Suppressor macrophage treated with lipopolysaccharide for 1 hour (primary cell): ENCODE measurements at regions not wholly inside any gene's neighbourhood (a gene's known extent, or its start where the extent isn't known, plus 50 kb on each side); places are given as distances from the start of the nearest gene placed in this dataset.
"Not testable (repeated sequence)": the region's sequence is repeated elsewhere in the genome, so short reads cannot be mapped to it uniquely, and the experiment has no call there.

Experiments
- DNase-seq, 3 donors: peaks; one replicate each; pipeline ENCODE4 v3.0.0-alpha.2; 2020 to 2022

DNA sequence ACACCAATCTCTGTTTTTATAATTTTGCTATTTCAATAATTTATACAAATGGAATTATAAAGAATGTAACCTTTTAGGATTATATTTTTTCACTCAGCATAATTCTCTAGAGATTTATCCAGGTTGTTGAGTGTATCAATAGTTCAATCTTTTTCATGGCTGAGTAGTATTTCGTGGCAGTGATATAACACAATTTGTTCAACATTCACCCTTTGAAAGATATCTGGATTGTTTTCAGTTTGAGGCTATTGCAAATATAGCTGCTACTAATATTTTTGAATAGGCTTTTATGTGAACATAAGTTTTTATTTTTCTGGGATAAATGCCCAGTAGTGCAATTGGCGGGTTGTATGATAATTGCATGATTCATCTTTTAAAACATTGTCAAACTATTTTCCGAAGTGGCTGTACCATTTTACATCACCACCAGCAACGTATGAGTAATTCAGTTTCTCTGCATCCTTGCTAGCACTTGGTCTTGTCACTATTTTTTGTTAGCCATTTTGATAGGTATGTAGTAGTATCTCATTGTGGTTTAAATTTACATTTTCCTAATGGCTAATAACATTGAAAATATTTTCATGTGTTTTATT lies 55.6 kb upstream of the ABCD3 start:
- no peak for DNase-seq

GRCh38 chr1:94358630-94359599 lies 59.3 kb upstream of the ABCD3 start:
- DNase-seq: no peak

DNA sequence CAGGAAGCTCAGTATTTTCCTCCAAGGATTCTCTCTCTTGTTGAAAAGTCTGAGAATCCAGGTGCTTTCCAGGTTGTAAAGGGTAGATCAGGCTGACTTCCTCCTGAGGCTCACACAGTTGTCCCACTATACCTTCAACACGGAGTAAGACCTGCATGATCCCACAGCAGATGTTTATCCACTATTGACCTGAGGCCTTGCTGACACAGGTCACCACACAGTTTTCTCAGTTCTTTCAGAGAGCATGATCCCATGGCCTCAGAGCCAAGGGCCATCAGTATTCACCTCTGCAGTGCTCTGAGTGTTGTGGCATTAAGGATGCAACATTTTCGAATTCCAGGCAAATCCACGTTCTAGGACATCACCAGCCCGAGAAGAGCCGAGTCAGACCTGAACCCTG lies 60.5 kb upstream of the ABCD3 start:
- no peak for DNase-seq

DNA sequence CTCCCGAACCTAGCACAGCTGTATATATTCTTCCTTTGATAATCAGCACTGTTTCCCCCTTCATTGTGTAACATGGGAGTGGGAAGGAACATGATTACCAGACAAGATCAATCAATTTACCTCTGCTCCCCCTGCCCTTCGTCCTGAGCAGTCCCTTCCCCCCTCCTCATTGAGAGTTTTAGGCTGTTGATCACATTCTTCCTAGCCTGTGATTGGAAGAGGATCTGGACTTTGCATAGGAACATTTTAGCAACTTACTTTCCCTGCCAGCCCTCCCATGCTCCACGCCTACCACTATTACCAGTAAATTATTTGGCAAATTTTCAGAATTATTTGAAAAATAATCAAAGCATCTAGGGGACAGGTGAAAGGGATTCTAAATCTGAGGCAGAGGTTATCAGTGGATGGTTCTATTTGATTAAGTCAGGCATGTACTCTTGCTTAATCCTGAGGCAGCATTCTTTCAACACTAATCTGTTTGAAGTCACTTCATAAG lies 62.7 kb upstream of the ABCD3 start:
- no peak for DNase-seq

DNA sequence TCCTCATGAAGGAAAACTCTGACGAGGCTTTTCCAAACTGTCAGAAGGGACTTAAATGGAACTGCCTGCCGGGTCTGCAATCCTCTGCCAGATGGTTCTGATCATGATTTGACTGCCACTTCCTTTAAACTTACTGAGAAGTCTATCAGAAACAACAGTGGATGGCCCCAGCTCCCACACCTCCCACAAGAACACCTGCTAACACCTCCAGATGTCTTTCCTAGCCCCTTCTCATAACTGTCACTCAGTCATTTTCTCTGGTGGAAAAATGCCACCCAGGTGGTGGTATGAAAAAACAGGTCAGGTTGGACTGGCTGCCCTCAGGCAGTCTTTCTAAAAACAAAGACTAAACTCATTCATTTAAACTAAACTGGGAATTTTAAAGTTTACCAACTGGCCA lies 66.7 kb upstream of the ABCD3 start:
- no peak for DNase-seq

GRCh38 chr1:94350350-94350924 lies 67.8 kb upstream of the ABCD3 start:
- DNase-seq: no peak

DNA sequence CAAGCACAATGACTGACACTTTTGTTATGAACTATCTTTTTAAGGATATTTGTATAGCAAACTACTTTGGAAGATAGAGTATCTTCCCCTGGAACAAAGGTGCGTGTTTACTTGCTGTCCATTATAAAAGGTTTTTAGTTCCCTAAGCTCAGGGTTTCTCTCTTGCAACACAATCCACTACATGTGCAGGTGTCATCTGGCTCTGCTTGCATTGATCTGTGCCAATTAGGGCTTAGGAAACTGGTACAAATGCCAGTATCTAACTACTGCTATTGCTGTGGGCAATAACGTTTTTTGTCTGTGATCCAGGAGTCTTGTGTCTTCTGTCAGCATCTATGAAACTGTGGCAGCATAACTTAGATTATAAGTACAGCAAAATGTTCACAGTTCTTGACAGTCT lies 68.3 kb upstream of the ABCD3 start:
- DNase-seq: no peak

GRCh38 chr1:94348386-94348785 lies 69.8 kb upstream of the ABCD3 start:
- not testable (repeated sequence) for DNase-seq

- DNase-seq: peak; percentile 49 to 70 (median 58)
Observed at GRCh38 chr1:94345148-94345721, 73.0 kb upstream of the ABCD3 start.

DNA sequence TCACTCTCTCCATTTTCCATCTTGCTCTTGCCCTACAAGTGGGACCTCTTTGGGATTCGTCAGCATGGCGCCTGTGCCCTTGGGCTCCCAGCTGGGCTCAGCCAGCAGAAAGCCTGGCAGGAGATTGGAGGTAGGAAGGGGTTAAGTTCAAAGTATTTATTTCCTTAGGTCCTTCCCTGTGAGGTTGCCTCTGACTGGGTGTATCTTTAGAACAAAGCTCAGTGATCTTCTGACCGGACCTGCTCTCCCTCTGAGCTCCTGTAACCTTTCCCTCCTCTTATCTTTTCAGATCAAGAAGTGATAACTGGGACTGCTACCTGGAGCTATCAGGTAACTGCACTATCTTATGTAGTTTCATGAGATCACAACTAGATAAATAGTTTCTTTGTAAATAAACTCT lies 75.8 kb upstream of the ABCD3 start:
- DNase-seq: no peak

DNA sequence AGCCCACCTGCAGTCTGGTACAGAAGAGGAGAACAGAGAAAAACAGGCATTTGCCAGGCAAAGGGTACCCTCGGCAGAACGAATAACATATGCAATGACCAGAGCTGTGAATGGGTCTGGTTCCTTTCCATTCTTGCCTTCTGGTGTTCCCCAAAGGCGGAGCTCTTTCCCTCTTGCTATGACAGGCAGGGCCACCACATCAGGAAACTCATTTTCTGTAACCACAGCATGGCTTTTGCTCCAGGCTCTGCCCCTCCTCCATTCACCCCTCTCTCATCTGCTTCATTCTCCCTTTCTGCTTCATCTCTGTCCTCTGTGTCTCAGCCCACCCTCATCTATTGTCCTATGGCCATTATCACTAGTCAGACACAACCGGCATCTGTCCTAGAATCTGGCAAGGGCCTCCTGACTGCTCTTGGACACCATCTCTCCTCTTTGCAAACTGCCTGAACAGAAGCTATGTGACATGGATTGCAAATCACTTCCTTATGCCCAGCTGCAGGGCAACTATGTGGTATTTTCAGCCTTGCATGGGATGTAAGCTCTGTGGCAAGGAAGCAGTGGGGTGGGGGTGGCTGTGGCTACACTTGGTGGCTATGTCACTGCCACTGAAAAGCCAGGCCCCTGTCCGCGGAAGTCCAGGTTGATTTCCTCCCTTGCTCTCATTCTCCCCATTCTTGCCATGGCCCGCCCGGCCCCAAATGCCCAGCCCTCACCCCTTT lies 78.8 kb upstream of the ABCD3 start:
- peak; percentile 61 to 71 (median 63) for DNase-seq

DNA sequence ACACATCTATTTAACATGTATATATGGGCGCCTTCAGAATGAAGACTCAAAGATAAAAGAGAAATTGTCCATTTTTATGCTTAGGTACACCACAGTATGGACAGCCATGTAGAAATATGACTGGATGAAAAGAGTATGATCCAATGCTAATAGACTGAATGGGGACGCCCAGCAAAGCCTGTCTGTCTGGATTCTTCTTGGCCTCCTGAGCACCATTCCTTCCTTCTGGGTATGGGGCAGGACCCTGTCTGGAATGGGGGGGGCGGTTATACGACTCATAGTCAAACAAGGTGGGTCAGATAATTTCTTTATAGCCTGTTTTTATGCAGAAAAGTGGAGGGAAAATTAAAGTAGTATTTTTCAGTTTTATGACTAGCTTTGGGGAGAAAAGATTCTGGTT lies 81.2 kb upstream of the ABCD3 start:
- no peak for DNase-seq

DNA sequence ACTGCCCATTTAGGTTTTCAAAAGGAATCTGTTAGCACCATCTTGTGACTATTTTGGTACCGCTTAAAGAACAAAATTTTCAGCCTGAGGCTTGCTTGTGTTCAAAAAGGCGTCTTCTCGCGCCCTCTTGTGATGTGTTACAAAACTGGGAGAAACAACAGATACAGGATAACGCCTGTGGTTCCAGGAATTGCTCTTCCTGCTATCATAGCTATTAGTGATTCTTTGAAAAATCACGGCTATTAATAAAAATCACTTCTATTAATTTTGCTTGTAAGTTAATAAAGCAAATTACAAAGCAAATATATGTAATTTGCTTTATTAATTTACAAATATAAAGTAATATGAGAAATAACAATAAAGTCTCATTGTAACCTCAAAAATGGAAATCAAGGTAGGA lies 82.2 kb upstream of the ABCD3 start:
- DNase-seq: peak; percentile 83 to 91 (median 87)

- DNase-seq: no peak
Observed at GRCh38 chr1:94335447-94335846, 82.7 kb upstream of the ABCD3 start.

GRCh38 chr1:94334764-94335163 lies 83.4 kb upstream of the ABCD3 start:
- DNase-seq: no peak

- peak; percentile 22 to 27 (median 26) for DNase-seq
Observed at GRCh38 chr1:94332952-94333351, 85.2 kb upstream of the ABCD3 start.

DNA sequence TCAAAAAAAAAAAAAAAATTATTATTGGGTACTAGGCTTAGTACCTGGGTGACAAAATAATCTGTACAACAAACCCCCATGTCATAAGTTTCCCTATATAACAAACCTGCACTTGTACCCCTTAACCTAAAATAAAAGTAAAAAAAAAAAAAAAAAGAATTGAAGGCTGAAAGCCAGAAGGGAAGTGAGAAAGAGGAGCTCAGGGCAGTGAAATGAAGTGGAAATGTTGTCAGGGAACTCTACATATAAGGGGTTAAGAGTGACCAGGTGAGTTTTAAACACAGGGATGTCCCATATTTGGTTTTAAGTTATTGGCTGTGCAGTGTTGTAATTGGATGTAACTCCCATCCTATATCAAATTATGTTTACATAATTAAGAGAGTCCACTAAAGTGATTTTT lies 85.7 kb upstream of the ABCD3 start:
- DNase-seq: no peak

GRCh38 chr1:94329986-94330385 lies 88.2 kb upstream of the ABCD3 start:
- peak in 1 of 3 donors; percentile 13 for DNase-seq

- no peak for DNase-seq
Observed at GRCh38 chr1:94329276-94329675, 88.9 kb upstream of the ABCD3 start.

GRCh38 chr1:94327001-94327690 lies 89.8 kb upstream of the ARHGAP29 start:
- peak in 1 of 3 donors; percentile 26 for DNase-seq

- DNase-seq: no peak
Observed at GRCh38 chr1:94326329-94326728, 88.9 kb upstream of the ARHGAP29 start.
